ENCODE measurements at regions not wholly inside any gene's neighbourhood (a gene's known extent, or its start where the extent isn't known, plus 50 kb on each side); places are given as distances from the start of the nearest gene placed in this dataset.

GRCh38 chr10:20616056-20616671, 280.9 kb downstream of the NEBL start:
- H3K4me3 ChIP-seq (ENCODE audit: low read depth, low read length): no peak overlapping the region
- no peaks in the 10 kb centered on the region for H3K36me3 ChIP-seq (ENCODE audit: control insufficient read depth, insufficient read depth, low read length)
- H3K4me2 ChIP-seq (ENCODE audit: low read length): no peak overlapping the region
- H3K27me3 ChIP-seq (ENCODE audit: control insufficient read depth, insufficient read depth, low read length): no peaks in the 10 kb centered on the region
- H3K9ac ChIP-seq: no peak overlapping the region
- no peak overlapping the region for H2AFZ ChIP-seq
- no peaks in the 10 kb centered on the region for H3K9me3 ChIP-seq (ENCODE audit: control insufficient read depth, low read length)
- TF ChIP-seq CTCF (IDR thresholded peaks at IDR 0.05): no peak
- H3K79me2 ChIP-seq: no peaks in the 10 kb centered on the region
- H3K4me1 ChIP-seq: no peaks in the 10 kb centered on the region
- no peak overlapping the region for H3K27ac ChIP-seq

GRCh38 chr10:20615395-20615794, 281.7 kb downstream of the NEBL start:
- Histone ChIP-seq H3K27me3 (ENCODE audit: control insufficient read depth, insufficient read depth, low read length) (no peaks in the 10 kb centered on the region), H3K4me2 (ENCODE audit: low read length) (no peak overlapping the region)
- TF ChIP-seq CTCF (IDR thresholded peaks at IDR 0.05): no peak

GRCh38 chr10:20614911-20615310, 282.2 kb downstream of the NEBL start:
- Histone ChIP-seq H2AFZ (no peak overlapping the region), H3K27ac (no peak overlapping the region), H3K4me1 (no peaks in the 10 kb centered on the region), H3K79me2 (no peaks in the 10 kb centered on the region), H3K4me2 (ENCODE audit: low read length) (no peak overlapping the region), H3K9ac (no peak overlapping the region), H3K9me3 (ENCODE audit: control insufficient read depth, low read length) (no peaks in the 10 kb centered on the region), H3K4me3 (ENCODE audit: low read depth, low read length) (no peak overlapping the region), H3K36me3 (ENCODE audit: control insufficient read depth, insufficient read depth, low read length) (no peaks in the 10 kb centered on the region), H3K27me3 (ENCODE audit: control insufficient read depth, insufficient read depth, low read length) (no peaks in the 10 kb centered on the region)
- TF ChIP-seq CTCF (IDR thresholded peaks at IDR 0.05): no peak

More at GRCh38 chr10:20615395-20615794, 281.7 kb downstream of the NEBL start:
- Histone ChIP-seq H3K4me3 (ENCODE audit: low read depth, low read length) (no peak overlapping the region), H3K79me2 (no peaks in the 10 kb centered on the region), H3K27ac (no peak overlapping the region), H3K9ac (no peak overlapping the region), H2AFZ (no peak overlapping the region), H3K9me3 (ENCODE audit: control insufficient read depth, low read length) (no peaks in the 10 kb centered on the region), H3K36me3 (ENCODE audit: control insufficient read depth, insufficient read depth, low read length) (no peaks in the 10 kb centered on the region), H3K4me1 (no peaks in the 10 kb centered on the region)

GRCh38 chr10:20608503-20608902, 288.6 kb downstream of the NEBL start:
- no peak overlapping the region for H3K27ac ChIP-seq
- TF ChIP-seq CTCF (IDR thresholded peaks at IDR 0.05): no peak

GRCh38 chr10:20606985-20607384, 290.1 kb downstream of the NEBL start:
- Histone ChIP-seq H3K9me3 (ENCODE audit: control insufficient read depth, low read length) (peaks cover 3% of the 10 kb centered on the region), H3K27ac (no peak overlapping the region), H3K79me2 (no peaks in the 10 kb centered on the region), H3K4me3 (ENCODE audit: low read depth, low read length) (no peak overlapping the region), H2AFZ (no peak overlapping the region), H3K27me3 (ENCODE audit: control insufficient read depth, insufficient read depth, low read length) (no peaks in the 10 kb centered on the region), H3K36me3 (ENCODE audit: control insufficient read depth, insufficient read depth, low read length) (no peaks in the 10 kb centered on the region), H3K4me2 (ENCODE audit: low read length) (no peak overlapping the region), H3K4me1 (no peaks in the 10 kb centered on the region), H3K9ac (no peak overlapping the region)
- no peak for TF ChIP-seq CTCF (IDR thresholded peaks at IDR 0.05)

More at GRCh38 chr10:20608503-20608902, 288.6 kb downstream of the NEBL start:
- Histone ChIP-seq H3K9me3 (ENCODE audit: control insufficient read depth, low read length) (peaks cover 3% of the 10 kb centered on the region), H3K36me3 (ENCODE audit: control insufficient read depth, insufficient read depth, low read length) (no peaks in the 10 kb centered on the region), H3K9ac (no peak overlapping the region), H3K4me3 (ENCODE audit: low read depth, low read length) (no peak overlapping the region), H3K27me3 (ENCODE audit: control insufficient read depth, insufficient read depth, low read length) (no peaks in the 10 kb centered on the region), H3K79me2 (no peaks in the 10 kb centered on the region), H3K4me2 (ENCODE audit: low read length) (no peak overlapping the region), H3K4me1 (no peaks in the 10 kb centered on the region), H2AFZ (no peak overlapping the region)
